OCI-LY1 (cell line): ENCODE measurements at regions not wholly inside any gene's neighbourhood (a gene's known extent, or its start where the extent isn't known, plus 50 kb on each side); places are given as distances from the start of the nearest gene placed in this dataset.

Source experiments
- CTCF ChIP-seq: fragments of 200-600 bp; sonication (generic), shearing (Covaris generic); IDR thresholded peaks from 2 replicates; pipeline ENCODE4 v1.5.1; 2017; ENCODE audit warnings: mild to moderate bottlenecking, antibody characterized with exemption, low read length, moderate library complexity, mixed read lengths
- EZH2 ChIP-seq: fragments of 200-600 bp; sonication (generic), shearing (Covaris generic); IDR thresholded peaks from 2 replicates; pipeline ENCODE4 v1.8.0; 2017; ENCODE audit warnings: borderline replicate concordance, mixed run types, mild to moderate bottlenecking, antibody characterized with exemption, low read length, moderate library complexity, mixed read lengths

DNA sequence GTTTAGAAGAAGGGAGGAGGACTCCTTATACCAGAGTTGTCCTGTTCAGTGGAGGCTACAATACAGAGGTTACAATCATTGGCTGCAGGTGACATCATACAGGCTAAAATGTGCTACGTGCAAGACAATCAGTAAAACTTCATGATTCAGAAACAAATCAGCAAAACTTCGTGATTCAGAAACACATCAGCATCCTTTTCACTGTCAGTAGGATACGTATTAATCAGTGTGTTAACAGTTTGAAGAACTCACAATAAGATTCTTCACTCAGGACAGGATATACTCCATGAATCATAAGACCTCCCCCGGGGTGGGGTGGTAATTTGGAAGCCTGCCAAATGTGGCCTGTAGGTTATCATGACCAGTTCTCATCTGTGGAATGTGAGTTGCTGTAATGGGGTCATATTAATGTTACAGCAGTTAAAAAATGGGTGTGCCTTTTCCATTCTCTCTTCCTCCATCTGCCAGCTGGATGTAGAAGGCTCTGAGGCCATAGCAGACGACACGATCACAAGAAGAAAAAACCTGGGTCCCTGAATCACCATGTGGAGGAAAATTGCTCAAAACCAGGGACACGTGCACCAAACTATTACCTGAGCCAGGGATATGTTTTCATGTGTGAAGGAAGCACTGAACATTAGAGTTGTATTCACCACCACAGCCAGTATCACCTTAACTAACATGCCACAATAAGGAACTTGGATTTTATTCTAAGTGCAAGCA, 134.8 kb upstream of the CREB1 start:
- TF ChIP-seq CTCF (no peak), EZH2 (no peak)
